Tibial nerve (tissue), 4 donors: ENCODE measurements at regions not wholly inside any gene's neighbourhood (a gene's known extent, or its start where the extent isn't known, plus 50 kb on each side); places are given as distances from the start of the nearest gene placed in this dataset.

Experiments used
- DNase-seq, 2 donors: peaks; one replicate each; pipeline ENCODE4 v3.0.0-alpha.2; 2019; ENCODE audit warnings: low spot score in 2 of 2
- H3K27ac ChIP-seq, 4 donors: fragments of 200-600 bp; sonication (generic) in 3 of 4; one replicate each; pipeline ENCODE4 v1.5.1; 2017 to 2019; ENCODE audit warnings: mild to moderate bottlenecking in 1 of 4
- H3K27me3 ChIP-seq, 2 donors: fragments of 200-600 bp; sonication (generic) in 1 of 2; one replicate each; pipeline versions ENCODE4 v1.5.1 to v1.6.0; 2017 to 2019
- H3K36me3 ChIP-seq, 3 donors: fragments of 200-600 bp; sonication (generic); one replicate each; pipeline ENCODE4 v1.5.1; 2018 to 2019
- H3K4me1 ChIP-seq, 4 donors: fragments of 200-600 bp; sonication (generic) in 3 of 4; one replicate each; pipeline ENCODE4 v1.5.1; 2017 to 2019
- H3K4me3 ChIP-seq, 4 donors: fragments of 200-600 bp; sonication (generic) in 3 of 4; one replicate each; pipeline ENCODE4 v1.5.1; 2017 to 2019; ENCODE audit warnings: mild to moderate bottlenecking in 1 of 4, moderate library complexity in 1 of 4
- H3K9me3 ChIP-seq, 4 donors: fragments of 200-600 bp; sonication (generic) in 3 of 4; one replicate each; pipeline ENCODE4 v1.5.1; 2017 to 2019
- CTCF ChIP-seq, 5 experiments: fragments of 200-600 bp in 3 of 5; fragments of 450-650 bp in 2 of 5; sonication (generic) in 3 of 5; IDR thresholded peaks; one replicate each; pipeline ENCODE4 v1.5.1; 2016 to 2019; ENCODE audit warnings: antibody characterized with exemption in 5 of 5, mild to moderate bottlenecking in 3 of 5, moderate library complexity in 2 of 5
- EP300 ChIP-seq, 2 donors: sonication (generic); formaldehyde crosslinking; IDR thresholded peaks; one replicate each; pipeline ENCODE4 v1.6.1; 2017; ENCODE audit warnings: antibody characterized with exemption in 2 of 2, mild to moderate bottlenecking in 1 of 2
- POLR2A ChIP-seq, 2 donors: fragments of 450-650 bp; IDR thresholded peaks; one replicate each; pipeline ENCODE4 v1.6.1; 2017; ENCODE audit warnings: antibody characterized with exemption in 2 of 2, mild to moderate bottlenecking in 2 of 2, moderate library complexity in 2 of 2
- WGBS, 2 donors: methylation state at CpG; one replicate each; pipeline ENCODE4 v1.1.5; 2018; 5-methylcytosine and 5-hydroxymethylcytosine counted together

- no peak for DNase-seq
- Histone ChIP-seq H3K9me3 (no peaks in the 10 kb centered on the region), H3K4me3 (no peak overlapping the region), H3K27me3 (no peaks in the 10 kb centered on the region), H3K4me1 (no peaks in the 10 kb centered on the region), H3K27ac (no peak overlapping the region), H3K36me3 (no peaks in the 10 kb centered on the region)
- TF ChIP-seq EP300 (IDR thresholded peaks at IDR 0.05), result no peak
- TF ChIP-seq CTCF (IDR thresholded peaks at IDR 0.05), result no peak
- no peak for TF ChIP-seq POLR2A (IDR thresholded peaks at IDR 0.05)
- WGBS, 2 donors, result 88 to 90% methylated on average over 1 of the region's 1 CpG
Observed at GRCh38 chr3:17852217-17852616, 109.8 kb upstream of the TBC1D5 start.

DNA sequence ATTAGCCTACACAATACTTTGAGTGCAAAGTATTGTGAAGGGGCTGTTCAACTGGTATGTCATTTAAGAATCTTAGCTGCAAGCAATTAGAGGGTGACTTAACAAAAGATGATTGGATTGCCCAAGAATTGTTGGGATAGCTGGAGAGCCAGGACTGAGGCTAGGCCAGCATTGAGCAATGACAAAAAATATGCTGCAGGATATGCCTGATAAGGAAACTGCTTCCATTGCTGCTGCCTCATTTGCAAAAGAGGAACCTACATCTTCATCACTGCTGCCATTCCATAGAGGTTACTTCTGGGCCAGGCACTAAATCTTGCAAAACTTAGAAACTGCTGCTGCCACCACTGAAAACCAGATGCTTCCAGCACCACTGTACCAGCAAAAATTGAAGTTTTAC is 108.0 kb upstream of the TBC1D5 start:
- Histone ChIP-seq H3K4me3 (no peak overlapping the region), H3K9me3 (no peaks in the 10 kb centered on the region), H3K4me1 (no peaks in the 10 kb centered on the region), H3K36me3 (no peaks in the 10 kb centered on the region), H3K27me3 (no peaks in the 10 kb centered on the region), H3K27ac (no peak overlapping the region)
- DNase-seq, result no peak
- TF ChIP-seq CTCF (IDR thresholded peaks at IDR 0.05) (no peak), EP300 (IDR thresholded peaks at IDR 0.05) (no peak)

GRCh38 chr3:17848102-17848501 is 105.7 kb upstream of the TBC1D5 start:
- WGBS, 2 donors, result 77 to 78% methylated on average over 3 of the region's 3 CpGs
- no peak for DNase-seq
- no peak overlapping the region for H3K4me3 ChIP-seq
- no peaks in the 10 kb centered on the region for H3K9me3 ChIP-seq
- no peak overlapping the region for H3K27ac ChIP-seq
- no peaks in the 10 kb centered on the region for H3K27me3 ChIP-seq
- no peaks in the 10 kb centered on the region for H3K4me1 ChIP-seq
- no peaks in the 10 kb centered on the region for H3K36me3 ChIP-seq
- TF ChIP-seq CTCF (IDR thresholded peaks at IDR 0.05) (no peak), POLR2A (IDR thresholded peaks at IDR 0.05) (no peak), EP300 (IDR thresholded peaks at IDR 0.05) (no peak)

- Histone ChIP-seq H3K27ac (no peak overlapping the region), H3K4me3 (no peak overlapping the region), H3K27me3 (no peaks in the 10 kb centered on the region), H3K36me3 (no peaks in the 10 kb centered on the region), H3K9me3 (no peaks in the 10 kb centered on the region), H3K4me1 (no peaks in the 10 kb centered on the region)
- TF ChIP-seq EP300 (IDR thresholded peaks at IDR 0.05), result no peak
- TF ChIP-seq CTCF (IDR thresholded peaks at IDR 0.05), result no peak
- no peak for TF ChIP-seq POLR2A (IDR thresholded peaks at IDR 0.05)
- no peak for DNase-seq
- 91 to 94% methylated on average over 5 of the region's 5 CpGs for WGBS, 2 donors
Observed at GRCh38 chr3:17847156-17847555, 104.7 kb upstream of the TBC1D5 start.

GRCh38 chr3:17846466-17846865 is 104.0 kb upstream of the TBC1D5 start:
- no peak for DNase-seq
- WGBS, 2 donors, result 39 to 50% methylated on average over 4 of the region's 4 CpGs
- Histone ChIP-seq H3K27ac (no peak overlapping the region), H3K27me3 (no peaks in the 10 kb centered on the region), H3K36me3 (no peaks in the 10 kb centered on the region), H3K4me3 (no peak overlapping the region), H3K9me3 (no peaks in the 10 kb centered on the region), H3K4me1 (no peaks in the 10 kb centered on the region)
- no peak for TF ChIP-seq EP300 (IDR thresholded peaks at IDR 0.05)
- TF ChIP-seq POLR2A (IDR thresholded peaks at IDR 0.05), result no peak
